Panc1 (cell line): ENCODE measurements at regions not wholly inside any gene's neighbourhood (a gene's known extent, or its start where the extent isn't known, plus 50 kb on each side); places are given as distances from the start of the nearest gene placed in this dataset.

Source experiments
- POLR2AphosphoS5 ChIP-seq: IDR thresholded peaks from 2 replicates; pipeline ENCODE4 v1.6.1; 2012; ENCODE audit warnings: mild to moderate bottlenecking, low read depth, low read length, moderate library complexity
- TF ChIP-seq, protein P1 (sequence below): fragments of 450-650 bp; IDR thresholded peaks from 2 replicates; pipeline ENCODE4 v1.5.1; 2017; ENCODE audit warnings: mild to moderate bottlenecking

DNA sequence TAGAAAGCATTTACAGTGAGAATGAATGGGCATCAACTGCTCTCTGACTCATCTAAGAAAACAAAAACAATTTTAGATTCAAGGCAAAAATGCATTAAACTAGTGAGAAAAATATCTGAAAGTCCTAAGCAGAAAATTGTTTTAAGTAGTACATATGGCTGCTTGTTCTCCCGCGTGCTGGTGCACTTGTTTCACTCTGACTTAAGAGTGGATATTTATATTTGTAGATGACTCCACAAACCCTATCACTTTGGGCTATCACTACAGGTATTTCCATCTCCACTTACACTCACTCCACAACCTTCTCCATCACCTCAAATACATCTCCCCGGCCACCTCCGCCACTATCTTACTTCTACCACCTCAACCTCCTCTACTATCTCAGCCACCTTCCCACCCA is 253.9 kb upstream of the EGLN3 start:
- TF ChIP-seq, protein P1, sequence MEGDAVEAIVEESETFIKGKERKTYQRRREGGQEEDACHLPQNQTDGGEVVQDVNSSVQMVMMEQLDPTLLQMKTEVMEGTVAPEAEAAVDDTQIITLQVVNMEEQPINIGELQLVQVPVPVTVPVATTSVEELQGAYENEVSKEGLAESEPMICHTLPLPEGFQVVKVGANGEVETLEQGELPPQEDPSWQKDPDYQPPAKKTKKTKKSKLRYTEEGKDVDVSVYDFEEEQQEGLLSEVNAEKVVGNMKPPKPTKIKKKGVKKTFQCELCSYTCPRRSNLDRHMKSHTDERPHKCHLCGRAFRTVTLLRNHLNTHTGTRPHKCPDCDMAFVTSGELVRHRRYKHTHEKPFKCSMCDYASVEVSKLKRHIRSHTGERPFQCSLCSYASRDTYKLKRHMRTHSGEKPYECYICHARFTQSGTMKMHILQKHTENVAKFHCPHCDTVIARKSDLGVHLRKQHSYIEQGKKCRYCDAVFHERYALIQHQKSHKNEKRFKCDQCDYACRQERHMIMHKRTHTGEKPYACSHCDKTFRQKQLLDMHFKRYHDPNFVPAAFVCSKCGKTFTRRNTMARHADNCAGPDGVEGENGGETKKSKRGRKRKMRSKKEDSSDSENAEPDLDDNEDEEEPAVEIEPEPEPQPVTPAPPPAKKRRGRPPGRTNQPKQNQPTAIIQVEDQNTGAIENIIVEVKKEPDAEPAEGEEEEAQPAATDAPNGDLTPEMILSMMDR = no peak
- TF ChIP-seq POLR2AphosphoS5 = no peak
